HUES48 (cell line): ENCODE measurements at regions not wholly inside any gene's neighbourhood (a gene's known extent, or its start where the extent isn't known, plus 50 kb on each side); places are given as distances from the start of the nearest gene placed in this dataset.
"Not testable (repeated sequence)": the region's sequence is repeated elsewhere in the genome, so short reads cannot be mapped to it uniquely, and the experiment has no call there.

ENCODE experiments used
- H3K27ac ChIP-seq: one replicate; pipeline ENCODE4 v1.7.0; 2013; ENCODE audit warnings: low read depth, low read length, inconsistent platforms
- H3K27me3 ChIP-seq: 2 replicates; pipeline ENCODE4 v1.6.1; 2013; ENCODE audit warnings: mild to moderate bottlenecking, low read length; ENCODE audit not compliant: control insufficient read depth, insufficient read depth
- H3K36me3 ChIP-seq: 2 replicates; pipeline ENCODE4 v1.6.1; 2013; ENCODE audit warnings: low read length; ENCODE audit not compliant: control insufficient read depth, insufficient read depth
- H3K4me1 ChIP-seq: 2 replicates; pipeline ENCODE4 v1.6.1; 2013; ENCODE audit warnings: mild to moderate bottlenecking, low read length; ENCODE audit not compliant: control insufficient read depth, insufficient read depth
- H3K4me3 ChIP-seq: 2 replicates; pipeline ENCODE4 v1.5.1; 2013; ENCODE audit warnings: mild to moderate bottlenecking, low read depth, low read length
- H3K9ac ChIP-seq: 2 replicates; pipeline ENCODE4 v1.6.1; 2013; ENCODE audit warnings: mild to moderate bottlenecking, low read depth, low read length, moderate library complexity
- H3K9me3 ChIP-seq: 2 replicates; pipeline ENCODE4 v1.6.1; 2013; ENCODE audit warnings: low read length; ENCODE audit not compliant: control insufficient read depth, insufficient read depth

- no peak overlapping the region for H3K9ac ChIP-seq
- no peak overlapping the region for H3K27ac ChIP-seq
- H3K36me3 ChIP-seq, result no peaks in the 10 kb centered on the region
- H3K9me3 ChIP-seq, result no peaks in the 10 kb centered on the region
- no peaks in the 10 kb centered on the region for H3K4me1 ChIP-seq
- H3K4me3 ChIP-seq, result no peak overlapping the region
- H3K27me3 ChIP-seq, result no peaks in the 10 kb centered on the region; the same call in 1 of the 2 replicates
Observed at GRCh38 chr7:25597946-25598345, 369.7 kb upstream of the NPVF start.

GRCh38 chr7:25598765-25599164, 370.5 kb upstream of the NPVF start:
- H3K4me1 ChIP-seq, result no peaks in the 10 kb centered on the region
- H3K27ac ChIP-seq, result no peak overlapping the region

GRCh38 chr7:25600262-25600920, 372.1 kb upstream of the NPVF start:
- Histone ChIP-seq H3K4me1 (no peaks in the 10 kb centered on the region), H3K9ac (no peak overlapping the region), H3K4me3 (no peak overlapping the region), H3K9me3 (no peaks in the 10 kb centered on the region), H3K27me3 (no peaks in the 10 kb centered on the region; the same call in 1 of the 2 replicates), H3K36me3 (no peaks in the 10 kb centered on the region), H3K27ac (no peak overlapping the region)

More at GRCh38 chr7:25598765-25599164, 370.5 kb upstream of the NPVF start:
- H3K27me3 ChIP-seq, result no peaks in the 10 kb centered on the region; the same call in 1 of the 2 replicates
- no peak overlapping the region for H3K9ac ChIP-seq
- H3K9me3 ChIP-seq, result no peaks in the 10 kb centered on the region
- no peaks in the 10 kb centered on the region for H3K36me3 ChIP-seq
- no peak overlapping the region for H3K4me3 ChIP-seq

- Histone ChIP-seq H3K4me3 (peak overlapping the region; percentile 56), H3K9ac (0 out of 2 replicates have a peak overlapping the region, but pooled peaks have one; percentile 56)
- not testable (repeated sequence) for H3K36me3 ChIP-seq, H3K27ac ChIP-seq, H3K4me1 ChIP-seq, H3K27me3 ChIP-seq, H3K9me3 ChIP-seq
Observed at GRCh38 chr7:25602730-25603426, 374.6 kb upstream of the NPVF start.

- not testable (repeated sequence) for H3K27ac ChIP-seq, H3K27me3 ChIP-seq, H3K36me3 ChIP-seq, H3K4me1 ChIP-seq, H3K9me3 ChIP-seq
- Histone ChIP-seq H3K9ac (0 out of 2 replicates have a peak overlapping the region, but pooled peaks have one; percentile 56), H3K4me3 (peak overlapping the region; percentile 56; the same call in 1 of the 2 replicates)
Observed at GRCh38 chr7:25603427-25603740, 375.1 kb upstream of the NPVF start.

GRCh38 chr7:25611196-25611595, 382.9 kb upstream of the NPVF start:
- no peak overlapping the region for H3K9ac ChIP-seq
- H3K4me1 ChIP-seq, result no peaks in the 10 kb centered on the region
- no peak overlapping the region for H3K27ac ChIP-seq
- no peaks in the 10 kb centered on the region for H3K27me3 ChIP-seq
- 0 out of 2 replicates have a peak, but pooled peaks cover 4% of the 10 kb centered on the region for H3K9me3 ChIP-seq
- H3K36me3 ChIP-seq, result no peaks in the 10 kb centered on the region
- H3K4me3 ChIP-seq, result no peak overlapping the region

GRCh38 chr7:25613912-25614311, 385.6 kb upstream of the NPVF start:
- no peaks in the 10 kb centered on the region for H3K4me1 ChIP-seq
- H3K36me3 ChIP-seq, result no peaks in the 10 kb centered on the region
- no peak overlapping the region for H3K4me3 ChIP-seq
- no peaks in the 10 kb centered on the region for H3K27me3 ChIP-seq
- 0 out of 2 replicates have a peak, but pooled peaks cover 4% of the 10 kb centered on the region for H3K9me3 ChIP-seq
- no peak overlapping the region for H3K27ac ChIP-seq
- no peak overlapping the region for H3K9ac ChIP-seq

- Histone ChIP-seq H3K4me3 (no peak overlapping the region), H3K9me3 (0 out of 2 replicates have a peak, but pooled peaks cover 4% of the 10 kb centered on the region), H3K27me3 (no peaks in the 10 kb centered on the region), H3K4me1 (no peaks in the 10 kb centered on the region), H3K36me3 (no peaks in the 10 kb centered on the region), H3K27ac (no peak overlapping the region), H3K9ac (no peak overlapping the region)
Observed at GRCh38 chr7:25614415-25614814, 386.1 kb upstream of the NPVF start.

- Histone ChIP-seq H3K9ac (no peak overlapping the region), H3K4me3 (no peak overlapping the region), H3K4me1 (no peaks in the 10 kb centered on the region), H3K36me3 (no peaks in the 10 kb centered on the region), H3K27me3 (no peaks in the 10 kb centered on the region), H3K27ac (no peak overlapping the region), H3K9me3 (0 out of 2 replicates have a peak, but pooled peaks cover 4% of the 10 kb centered on the region)
Observed at GRCh38 chr7:25615003-25615402, 386.7 kb upstream of the NPVF start.

GRCh38 chr7:25615593-25615992, 387.3 kb upstream of the NPVF start:
- H3K27me3 ChIP-seq, result no peaks in the 10 kb centered on the region
- H3K9me3 ChIP-seq, result 0 out of 2 replicates have a peak, but pooled peaks cover 4% of the 10 kb centered on the region
- no peaks in the 10 kb centered on the region for H3K4me1 ChIP-seq
- no peak overlapping the region for H3K9ac ChIP-seq
- no peak overlapping the region for H3K27ac ChIP-seq
- no peak overlapping the region for H3K4me3 ChIP-seq
- no peaks in the 10 kb centered on the region for H3K36me3 ChIP-seq

- Histone ChIP-seq H3K4me3 (no peak overlapping the region), H3K27me3 (no peaks in the 10 kb centered on the region)
Observed at GRCh38 chr7:25617214-25617613, 388.9 kb upstream of the NPVF start.

More at GRCh38 chr7:25617214-25617613, 388.9 kb upstream of the NPVF start:
- H3K4me1 ChIP-seq, result no peaks in the 10 kb centered on the region
- no peaks in the 10 kb centered on the region for H3K36me3 ChIP-seq
- no peak overlapping the region for H3K9ac ChIP-seq
- 0 out of 2 replicates have a peak, but pooled peaks cover 4% of the 10 kb centered on the region for H3K9me3 ChIP-seq
- H3K27ac ChIP-seq, result no peak overlapping the region
